GM12878 (cell line): ENCODE measurements at regions not wholly inside any gene's neighbourhood (a gene's known extent, or its start where the extent isn't known, plus 50 kb on each side); places are given as distances from the start of the nearest gene placed in this dataset.

ENCODE experiments used
- CREM ChIP-seq: IDR thresholded peaks from 2 replicates; pipeline ENCODE4 v1.6.1; 2014; ENCODE audit warnings: antibody characterized with exemption, low read depth
- GATAD2B ChIP-seq: fragments of 450-650 bp; conservative IDR thresholded peaks from 2 replicates; pipeline ENCODE4 v1.6.1; 2017; ENCODE audit warnings: low read depth, mild to moderate bottlenecking, moderate library complexity
- LARP7 ChIP-seq: fragments of 450-650 bp; IDR thresholded peaks from 2 replicates; pipeline ENCODE4 v1.6.1; 2017; ENCODE audit warnings: mild to moderate bottlenecking
- POLR2A ChIP-seq: IDR thresholded peaks from 2 replicates; pipeline ENCODE4 v1.6.1; 2011; ENCODE audit warnings: low read depth, mild to moderate bottlenecking, low read length
- RBBP5 ChIP-seq: fragments of 200-600 bp; sonication (generic); conservative IDR thresholded peaks from 2 replicates; pipeline ENCODE4 v1.6.1; 2016
- RFX5 ChIP-seq: IDR thresholded peaks from 2 replicates; pipeline ENCODE4 v1.6.1; 2011; ENCODE audit warnings: low read depth, low read length, improper control_type of control experiment
- STAT1 ChIP-seq: fragments of 450-650 bp; conservative IDR thresholded peaks from 2 replicates; pipeline ENCODE4 v1.6.1; 2014; ENCODE audit warnings: antibody characterized with exemption, mild to moderate bottlenecking
- TCF12 ChIP-seq: IDR thresholded peaks from 2 replicates; pipeline ENCODE4 v1.6.1; 2011; ENCODE audit warnings: low read depth, mild to moderate bottlenecking, low read length
- ZZZ3 ChIP-seq: IDR thresholded peaks from 2 replicates; pipeline ENCODE4 v1.6.1; 2011; ENCODE audit warnings: low read depth; ENCODE audit not compliant: control insufficient read depth, insufficient read length
- TF ChIP-seq, protein P1 (sequence below): fragments of 450-650 bp; IDR thresholded peaks from 2 replicates; pipeline ENCODE4 v1.6.1; 2017; ENCODE audit warnings: antibody characterized with exemption, mild to moderate bottlenecking, moderate library complexity
- TF ChIP-seq, protein P2 (sequence below), 3 experiments: IDR thresholded peaks in 2 of 3; conservative IDR thresholded peaks in 1 of 3; 2 replicates each; pipeline ENCODE4 v1.5.1; 2011; ENCODE audit warnings: low read depth in 3 of 3, low read length in 3 of 3, mild to moderate bottlenecking in 3 of 3, control low read depth in 2 of 3, moderate library complexity in 2 of 3, inconsistent platforms in 1 of 3, mixed read lengths in 1 of 3; ENCODE audit not compliant: control insufficient read depth in 2 of 3, insufficient read depth in 1 of 3; ENCODE audit errors: extremely low read depth in 1 of 3
- TF ChIP-seq, protein P3 (sequence below): fragments of 450-650 bp; IDR thresholded peaks from 2 replicates; pipeline ENCODE4 v1.6.1; 2014; ENCODE audit warnings: mild to moderate bottlenecking
- TF ChIP-seq, protein P4 (sequence below): IDR thresholded peaks from 2 replicates; pipeline ENCODE4 v1.6.1; 2011; ENCODE audit warnings: mild to moderate bottlenecking, low read depth, low read length, moderate library complexity; ENCODE audit not compliant: insufficient replicate concordance
- TF ChIP-seq, protein P5 (sequence below): IDR thresholded peaks from 2 replicates; pipeline ENCODE4 v1.6.1; 2011; ENCODE audit warnings: borderline replicate concordance, low read depth, mild to moderate bottlenecking, moderate library complexity, low read length; ENCODE audit not compliant: insufficient read depth, poor library complexity, severe bottlenecking

DNA sequence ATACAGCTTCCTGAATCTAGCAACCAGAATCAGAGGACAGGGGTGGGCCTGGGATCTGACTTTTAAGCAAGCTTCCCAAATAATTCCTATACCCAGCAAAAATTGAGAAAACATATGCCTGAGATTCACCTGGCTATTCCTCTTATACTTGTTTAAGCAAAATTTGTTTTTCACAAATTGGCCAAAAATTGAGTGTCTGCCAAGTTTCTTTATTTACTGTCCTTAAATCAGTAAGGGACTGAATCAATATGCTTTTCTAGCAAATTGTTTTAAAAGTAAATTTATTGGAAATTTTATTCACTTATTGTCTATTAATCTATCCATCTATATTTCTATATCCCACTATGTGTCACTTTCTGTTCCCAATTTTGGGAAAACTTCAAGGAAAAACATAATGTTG, 337.0 kb upstream of the ZNF804A start:
- TF ChIP-seq, protein P1, sequence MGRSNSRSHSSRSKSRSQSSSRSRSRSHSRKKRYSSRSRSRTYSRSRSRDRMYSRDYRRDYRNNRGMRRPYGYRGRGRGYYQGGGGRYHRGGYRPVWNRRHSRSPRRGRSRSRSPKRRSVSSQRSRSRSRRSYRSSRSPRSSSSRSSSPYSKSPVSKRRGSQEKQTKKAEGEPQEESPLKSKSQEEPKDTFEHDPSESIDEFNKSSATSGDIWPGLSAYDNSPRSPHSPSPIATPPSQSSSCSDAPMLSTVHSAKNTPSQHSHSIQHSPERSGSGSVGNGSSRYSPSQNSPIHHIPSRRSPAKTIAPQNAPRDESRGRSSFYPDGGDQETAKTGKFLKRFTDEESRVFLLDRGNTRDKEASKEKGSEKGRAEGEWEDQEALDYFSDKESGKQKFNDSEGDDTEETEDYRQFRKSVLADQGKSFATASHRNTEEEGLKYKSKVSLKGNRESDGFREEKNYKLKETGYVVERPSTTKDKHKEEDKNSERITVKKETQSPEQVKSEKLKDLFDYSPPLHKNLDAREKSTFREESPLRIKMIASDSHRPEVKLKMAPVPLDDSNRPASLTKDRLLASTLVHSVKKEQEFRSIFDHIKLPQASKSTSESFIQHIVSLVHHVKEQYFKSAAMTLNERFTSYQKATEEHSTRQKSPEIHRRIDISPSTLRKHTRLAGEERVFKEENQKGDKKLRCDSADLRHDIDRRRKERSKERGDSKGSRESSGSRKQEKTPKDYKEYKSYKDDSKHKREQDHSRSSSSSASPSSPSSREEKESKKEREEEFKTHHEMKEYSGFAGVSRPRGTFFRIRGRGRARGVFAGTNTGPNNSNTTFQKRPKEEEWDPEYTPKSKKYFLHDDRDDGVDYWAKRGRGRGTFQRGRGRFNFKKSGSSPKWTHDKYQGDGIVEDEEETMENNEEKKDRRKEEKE: no peak
- no peak for TF ChIP-seq TCF12
- TF ChIP-seq POLR2A: no peak
- TF ChIP-seq, protein P2, sequence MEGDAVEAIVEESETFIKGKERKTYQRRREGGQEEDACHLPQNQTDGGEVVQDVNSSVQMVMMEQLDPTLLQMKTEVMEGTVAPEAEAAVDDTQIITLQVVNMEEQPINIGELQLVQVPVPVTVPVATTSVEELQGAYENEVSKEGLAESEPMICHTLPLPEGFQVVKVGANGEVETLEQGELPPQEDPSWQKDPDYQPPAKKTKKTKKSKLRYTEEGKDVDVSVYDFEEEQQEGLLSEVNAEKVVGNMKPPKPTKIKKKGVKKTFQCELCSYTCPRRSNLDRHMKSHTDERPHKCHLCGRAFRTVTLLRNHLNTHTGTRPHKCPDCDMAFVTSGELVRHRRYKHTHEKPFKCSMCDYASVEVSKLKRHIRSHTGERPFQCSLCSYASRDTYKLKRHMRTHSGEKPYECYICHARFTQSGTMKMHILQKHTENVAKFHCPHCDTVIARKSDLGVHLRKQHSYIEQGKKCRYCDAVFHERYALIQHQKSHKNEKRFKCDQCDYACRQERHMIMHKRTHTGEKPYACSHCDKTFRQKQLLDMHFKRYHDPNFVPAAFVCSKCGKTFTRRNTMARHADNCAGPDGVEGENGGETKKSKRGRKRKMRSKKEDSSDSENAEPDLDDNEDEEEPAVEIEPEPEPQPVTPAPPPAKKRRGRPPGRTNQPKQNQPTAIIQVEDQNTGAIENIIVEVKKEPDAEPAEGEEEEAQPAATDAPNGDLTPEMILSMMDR (IDR thresholded peaks at IDR 0.05 in 2 of 3, conservative IDR thresholded peaks at IDR 0.05 in 1 of 3; ENCODE audit: control insufficient read depth in 2 of 3, extremely low read depth in 1 of 3, insufficient read depth in 1 of 3, low read depth in 3 of 3, low read length in 3 of 3): no peak
- no peak for TF ChIP-seq ZZZ3
- TF ChIP-seq GATAD2B: no peak
- TF ChIP-seq, protein P3, sequence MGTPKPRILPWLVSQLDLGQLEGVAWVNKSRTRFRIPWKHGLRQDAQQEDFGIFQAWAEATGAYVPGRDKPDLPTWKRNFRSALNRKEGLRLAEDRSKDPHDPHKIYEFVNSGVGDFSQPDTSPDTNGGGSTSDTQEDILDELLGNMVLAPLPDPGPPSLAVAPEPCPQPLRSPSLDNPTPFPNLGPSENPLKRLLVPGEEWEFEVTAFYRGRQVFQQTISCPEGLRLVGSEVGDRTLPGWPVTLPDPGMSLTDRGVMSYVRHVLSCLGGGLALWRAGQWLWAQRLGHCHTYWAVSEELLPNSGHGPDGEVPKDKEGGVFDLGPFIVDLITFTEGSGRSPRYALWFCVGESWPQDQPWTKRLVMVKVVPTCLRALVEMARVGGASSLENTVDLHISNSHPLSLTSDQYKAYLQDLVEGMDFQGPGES: no peak
- TF ChIP-seq LARP7: no peak
- TF ChIP-seq, protein P4, sequence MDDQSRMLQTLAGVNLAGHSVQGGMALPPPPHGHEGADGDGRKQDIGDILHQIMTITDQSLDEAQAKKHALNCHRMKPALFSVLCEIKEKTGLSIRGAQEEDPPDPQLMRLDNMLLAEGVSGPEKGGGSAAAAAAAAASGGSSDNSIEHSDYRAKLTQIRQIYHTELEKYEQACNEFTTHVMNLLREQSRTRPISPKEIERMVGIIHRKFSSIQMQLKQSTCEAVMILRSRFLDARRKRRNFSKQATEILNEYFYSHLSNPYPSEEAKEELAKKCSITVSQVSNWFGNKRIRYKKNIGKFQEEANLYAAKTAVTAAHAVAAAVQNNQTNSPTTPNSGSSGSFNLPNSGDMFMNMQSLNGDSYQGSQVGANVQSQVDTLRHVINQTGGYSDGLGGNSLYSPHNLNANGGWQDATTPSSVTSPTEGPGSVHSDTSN: no peak
- TF ChIP-seq, protein P5, sequence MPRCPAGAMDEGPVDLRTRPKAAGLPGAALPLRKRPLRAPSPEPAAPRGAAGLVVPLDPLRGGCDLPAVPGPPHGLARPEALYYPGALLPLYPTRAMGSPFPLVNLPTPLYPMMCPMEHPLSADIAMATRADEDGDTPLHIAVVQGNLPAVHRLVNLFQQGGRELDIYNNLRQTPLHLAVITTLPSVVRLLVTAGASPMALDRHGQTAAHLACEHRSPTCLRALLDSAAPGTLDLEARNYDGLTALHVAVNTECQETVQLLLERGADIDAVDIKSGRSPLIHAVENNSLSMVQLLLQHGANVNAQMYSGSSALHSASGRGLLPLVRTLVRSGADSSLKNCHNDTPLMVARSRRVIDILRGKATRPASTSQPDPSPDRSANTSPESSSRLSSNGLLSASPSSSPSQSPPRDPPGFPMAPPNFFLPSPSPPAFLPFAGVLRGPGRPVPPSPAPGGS: no peak
- TF ChIP-seq RBBP5: no peak
- no peak for TF ChIP-seq RFX5
- TF ChIP-seq STAT1: no peak
- TF ChIP-seq CREM: no peak
